K562 (cell line): ENCODE measurements at regions not wholly inside any gene's neighbourhood (a gene's known extent, or its start where the extent isn't known, plus 50 kb on each side); places are given as distances from the start of the nearest gene placed in this dataset.

Experiments
- ATAC-seq: fragments of 200-7000 bp; cut with Tn5 transposase; 3 replicates; pipeline ENCODE4 v1.9.1; 2020; ENCODE audit warnings: moderate library complexity
- BruUV-seq: library from RNA; stranded (reverse); fragments of 400-500 nt; replicated peaks from 2 replicates; lab custom pipeline; 2021; lab: Mats Ljungman, UMichigan
- CTCF ChIA-PET: fragments of 300-600 bp; formaldehyde crosslinking; extraction: SDS; loops from one replicate; lab custom pipeline; 2021; ENCODE audit warnings: low intra/inter-chr PET ratio; lab: Yijun Ruan, JAX
- POLR2A ChIA-PET: fragments of 300-600, 350-650 bp; sonication (Branson Sonifier 250); formaldehyde crosslinking; extraction: SDS; loops from one replicate; lab custom pipeline; 2021; ENCODE audit warnings: antibody characterized with exemption, inconsistent platforms; lab: Yijun Ruan, JAX
- DNase-seq, 4 experiments: peaks; one replicate each; pipeline versions ENCODE4 v3.0.0 to v3.0.0-alpha.2; 2011 to 2018; ENCODE audit warnings: low spot score in 3 of 4, mixed read lengths in 3 of 4; ENCODE audit errors: extremely low read depth in 1 of 4
- FAIRE-seq: peaks from 2 replicates; lab custom pipeline; 2011; peaks lifted over from hg19 to GRCh38; lab: Jason Lieb, UNC
- H2AFZ ChIP-seq: 2 replicates; pipeline ENCODE4 v1.6.0; 2011; ENCODE audit warnings: low read depth, low read length, control low read depth, inconsistent platforms
- H3K27ac ChIP-seq: fragments of 200-600 bp; 3 replicates; pipeline ENCODE4 v1.8.0; 2011; ENCODE audit warnings: low read depth, mild to moderate bottlenecking, control low read depth, inconsistent platforms, low read length, moderate library complexity, mixed read lengths; ENCODE audit errors: extremely low read depth
- H3K27me3 ChIP-seq, 2 experiments: fragments of 300-600 bp in 1 of 2; 2 replicates in 1 of 2; 3 replicates in 1 of 2; pipeline versions ENCODE4 v1.6.0 to v1.8.0; 2011; ENCODE audit warnings: inconsistent platforms in 2 of 2, low read length in 2 of 2, mild to moderate bottlenecking in 1 of 2, mixed read lengths in 1 of 2, moderate library complexity in 1 of 2; ENCODE audit not compliant: control insufficient read depth in 2 of 2, insufficient read depth in 2 of 2
- H3K36me3 ChIP-seq: fragments of 300-600 bp; 3 replicates; pipeline ENCODE4 v1.8.0; 2011; ENCODE audit warnings: mild to moderate bottlenecking, low read length, inconsistent platforms; ENCODE audit not compliant: control insufficient read depth, insufficient read depth
- H3K4me1 ChIP-seq, 2 experiments: fragments of 200-600 bp in 1 of 2; replicated peaks in 1 of 2; 2 replicates in 1 of 2; 3 replicates in 1 of 2; pipeline versions ENCODE4 v1.5.1 to v1.8.0; 2011; ENCODE audit warnings: inconsistent platforms in 2 of 2, low read length in 2 of 2, mild to moderate bottlenecking in 1 of 2, mixed read lengths in 1 of 2, moderate library complexity in 1 of 2; ENCODE audit not compliant: control insufficient read depth in 2 of 2, insufficient read depth in 2 of 2
- H3K4me2 ChIP-seq: 2 replicates; pipeline ENCODE4 v1.6.1; 2011; ENCODE audit warnings: low read length, control low read depth, inconsistent platforms, mixed read lengths; ENCODE audit not compliant: insufficient read depth
- H3K4me3 ChIP-seq: fragments of 200-600 bp; sonication (generic), shearing (Covaris generic); 2 replicates; pipeline ENCODE4 v1.5.1; 2016; ENCODE audit warnings: control low read depth, inconsistent platforms
- H3K79me2 ChIP-seq: fragments of 200-600 bp; 3 replicates; pipeline ENCODE4 v1.8.0; 2011; ENCODE audit warnings: low read length, inconsistent platforms; ENCODE audit not compliant: control insufficient read depth, insufficient read depth
- H3K9ac ChIP-seq, 2 experiments: 2 replicates each; pipeline versions ENCODE4 v1.6.0 to v1.6.1; 2011; ENCODE audit warnings: low read depth in 2 of 2, low read length in 2 of 2, control low read depth in 1 of 2, inconsistent platforms in 1 of 2, mild to moderate bottlenecking in 1 of 2, mixed read lengths in 1 of 2; ENCODE audit not compliant: insufficient read depth in 1 of 2
- H3K9me1 ChIP-seq: one replicate; pipeline ENCODE4 v1.6.0; 2011; ENCODE audit warnings: inconsistent platforms, mild to moderate bottlenecking, low read length, moderate library complexity; ENCODE audit not compliant: control insufficient read depth, insufficient read depth
- H3K9me3 ChIP-seq: replicated peaks from 2 replicates; pipeline ENCODE4 v1.5.1; 2011; ENCODE audit warnings: low read depth, low read length, inconsistent platforms; ENCODE audit not compliant: control insufficient read depth, insufficient read depth
- H4K20me1 ChIP-seq: replicated peaks from 2 replicates; pipeline ENCODE4 v1.6.1; 2011; ENCODE audit warnings: low read length, inconsistent platforms, mixed read lengths; ENCODE audit not compliant: control insufficient read depth, insufficient read depth
- ADNP ChIP-seq: fragments of 200-800 bp; sonication (Bioruptor generic); IDR thresholded peaks from 2 replicates; pipeline ENCODE4 v1.6.1; 2016; ENCODE audit warnings: missing genetic modification characterization, missing compliant biosample characterization
- ARHGAP35 ChIP-seq: fragments of 450-650 bp; IDR thresholded peaks from 2 replicates; pipeline ENCODE4 v1.6.1; 2018; ENCODE audit not compliant: partially characterized antibody
- ATF1 ChIP-seq, 2 experiments: fragments of 450-650 bp in 1 of 2; IDR thresholded peaks; 2 replicates each; pipeline ENCODE4 v1.6.1; 2016; ENCODE audit warnings: missing compliant biosample characterization in 1 of 2, missing genetic modification characterization in 1 of 2
- EHMT2 ChIP-seq: fragments of 450-650 bp; IDR thresholded peaks from 2 replicates; pipeline ENCODE4 v1.6.1; 2018; ENCODE audit warnings: antibody characterized with exemption
- HCFC1 ChIP-seq: IDR thresholded peaks from 2 replicates; pipeline ENCODE4 v1.6.1; 2012; ENCODE audit warnings: low read depth, low read length, improper control_type of control experiment
- HMGXB4 ChIP-seq: sonication (generic); formaldehyde crosslinking; IDR thresholded peaks from 2 replicates; pipeline ENCODE4 v1.8.1; 2023; ENCODE audit warnings: mild to moderate bottlenecking, missing genetic modification reagents
- JUND ChIP-seq, 2 experiments: IDR thresholded peaks; 2 replicates in 1 of 2; 3 replicates in 1 of 2; pipeline ENCODE4 v1.6.1; 2011; ENCODE audit warnings: borderline replicate concordance in 2 of 2, low read depth in 2 of 2, low read length in 2 of 2, improper control_type of control experiment in 1 of 2, missing biosample characterization in 1 of 2, missing genetic modification characterization in 1 of 2, missing genetic modification reagents in 1 of 2
- KLF16 ChIP-seq: IDR thresholded peaks from 2 replicates; pipeline ENCODE4 v1.6.1; 2016; ENCODE audit warnings: antibody characterized with exemption
- WGBS: fragments of 100-300 bp; shearing (Covaris generic); methylation state at CpG from one replicate; pipeline ENCODE4 v1.1.6; 2016; ENCODE audit warnings: low coverage, mixed read lengths; ENCODE audit not compliant: insufficient coverage; ENCODE audit errors: missing lambda C conversion rate; 5-methylcytosine and 5-hydroxymethylcytosine counted together
- in situ Hi-C: fragments of 300-500 bp; cut with MboI; formaldehyde crosslinking; loops from 4 replicates; pipeline ENCODE4 v1.15.0; 2018; ENCODE audit warnings: inconsistent platforms, mixed read lengths
- intact Hi-C: fragments of 100-400 bp; cut with micrococcal nuclease; formaldehyde crosslinking; loops from 2 replicates; pipeline ENCODE4 v1.14.2; 2022
- TF ChIP-seq, protein P1 (sequence below): fragments of 200-800 bp; sonication (Bioruptor generic); IDR thresholded peaks from 2 replicates; pipeline ENCODE4 v1.6.1; 2017; ENCODE audit warnings: missing genetic modification characterization, missing compliant biosample characterization
- TF ChIP-seq, protein P2 (sequence below): fragments of 250-450 bp; sonication (Bioruptor Pico); IDR thresholded peaks from 2 replicates; pipeline ENCODE4 v1.4.0; 2020
- TF ChIP-seq, protein P3 (sequence below): sonication (generic); formaldehyde crosslinking; IDR thresholded peaks from 2 replicates; pipeline ENCODE4 v1.8.0; 2022; ENCODE audit warnings: mild to moderate bottlenecking, low read depth, missing genetic modification reagents

DNA sequence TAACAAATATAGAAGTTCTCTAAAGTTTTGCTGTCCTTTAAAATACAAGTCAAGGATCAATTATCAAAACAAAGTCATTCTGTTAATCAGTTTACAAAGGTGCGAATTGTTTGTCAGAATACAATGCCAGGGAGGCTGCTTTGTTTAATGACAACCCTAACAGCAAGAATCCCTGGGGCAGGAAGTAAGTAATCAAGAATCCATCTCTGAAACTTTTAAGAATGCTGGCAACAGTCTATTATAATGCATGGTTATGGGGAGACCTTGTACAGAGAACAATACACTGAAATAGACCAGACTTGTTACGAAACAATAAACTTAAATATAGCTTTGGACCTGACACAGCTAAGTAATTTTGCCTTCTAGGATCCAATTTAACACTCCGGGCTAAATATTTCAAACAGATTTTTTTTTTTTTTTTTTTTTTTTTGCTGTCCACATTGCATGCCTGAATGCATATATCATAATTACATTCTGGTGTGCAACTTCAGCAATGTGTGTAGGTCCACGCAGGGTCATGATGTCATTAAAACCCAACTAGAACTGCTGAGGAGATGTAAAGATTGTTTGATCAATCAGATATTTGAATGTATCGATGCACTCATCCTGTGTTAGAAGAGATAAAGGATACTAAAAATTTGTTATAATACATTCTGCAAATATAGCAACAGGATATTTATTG is 421.3 kb downstream of the CETN3 start:
- Histone ChIP-seq H3K4me2 (no peak overlapping the region), H2AFZ (no peak overlapping the region), H3K9me1 (no peaks in the 10 kb centered on the region), H3K9ac (no peak overlapping the region), H3K27ac (no peak overlapping the region), H3K27me3 (no peaks in the 10 kb centered on the region), H4K20me1 (no peaks in the 10 kb centered on the region), H3K4me3 (no peak overlapping the region), H3K36me3 (no peaks in the 10 kb centered on the region), H3K79me2 (no peaks in the 10 kb centered on the region), H3K9me3 (no peaks in the 10 kb centered on the region), H3K4me1 (no peaks in the 10 kb centered on the region)
- FAIRE-seq, result no peak
- in situ Hi-C loops, result no loop called here
- intact Hi-C loops, result no loop called here
- CTCF ChIA-PET, result no interaction called here
- WGBS, result 1% methylated on average over 5 of the region's 5 CpGs
- BruUV-seq, result no TSS peak
- ATAC-seq, result no peak
- no peak for DNase-seq
- POLR2A ChIA-PET, result no interaction called here
- TF ChIP-seq, protein P1, sequence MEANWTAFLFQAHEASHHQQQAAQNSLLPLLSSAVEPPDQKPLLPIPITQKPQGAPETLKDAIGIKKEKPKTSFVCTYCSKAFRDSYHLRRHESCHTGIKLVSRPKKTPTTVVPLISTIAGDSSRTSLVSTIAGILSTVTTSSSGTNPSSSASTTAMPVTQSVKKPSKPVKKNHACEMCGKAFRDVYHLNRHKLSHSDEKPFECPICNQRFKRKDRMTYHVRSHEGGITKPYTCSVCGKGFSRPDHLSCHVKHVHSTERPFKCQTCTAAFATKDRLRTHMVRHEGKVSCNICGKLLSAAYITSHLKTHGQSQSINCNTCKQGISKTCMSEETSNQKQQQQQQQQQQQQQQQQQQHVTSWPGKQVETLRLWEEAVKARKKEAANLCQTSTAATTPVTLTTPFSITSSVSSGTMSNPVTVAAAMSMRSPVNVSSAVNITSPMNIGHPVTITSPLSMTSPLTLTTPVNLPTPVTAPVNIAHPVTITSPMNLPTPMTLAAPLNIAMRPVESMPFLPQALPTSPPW (CRISPR knock-in tag), result no peak
- no peak for TF ChIP-seq ADNP (tag)
- TF ChIP-seq, protein P2, sequence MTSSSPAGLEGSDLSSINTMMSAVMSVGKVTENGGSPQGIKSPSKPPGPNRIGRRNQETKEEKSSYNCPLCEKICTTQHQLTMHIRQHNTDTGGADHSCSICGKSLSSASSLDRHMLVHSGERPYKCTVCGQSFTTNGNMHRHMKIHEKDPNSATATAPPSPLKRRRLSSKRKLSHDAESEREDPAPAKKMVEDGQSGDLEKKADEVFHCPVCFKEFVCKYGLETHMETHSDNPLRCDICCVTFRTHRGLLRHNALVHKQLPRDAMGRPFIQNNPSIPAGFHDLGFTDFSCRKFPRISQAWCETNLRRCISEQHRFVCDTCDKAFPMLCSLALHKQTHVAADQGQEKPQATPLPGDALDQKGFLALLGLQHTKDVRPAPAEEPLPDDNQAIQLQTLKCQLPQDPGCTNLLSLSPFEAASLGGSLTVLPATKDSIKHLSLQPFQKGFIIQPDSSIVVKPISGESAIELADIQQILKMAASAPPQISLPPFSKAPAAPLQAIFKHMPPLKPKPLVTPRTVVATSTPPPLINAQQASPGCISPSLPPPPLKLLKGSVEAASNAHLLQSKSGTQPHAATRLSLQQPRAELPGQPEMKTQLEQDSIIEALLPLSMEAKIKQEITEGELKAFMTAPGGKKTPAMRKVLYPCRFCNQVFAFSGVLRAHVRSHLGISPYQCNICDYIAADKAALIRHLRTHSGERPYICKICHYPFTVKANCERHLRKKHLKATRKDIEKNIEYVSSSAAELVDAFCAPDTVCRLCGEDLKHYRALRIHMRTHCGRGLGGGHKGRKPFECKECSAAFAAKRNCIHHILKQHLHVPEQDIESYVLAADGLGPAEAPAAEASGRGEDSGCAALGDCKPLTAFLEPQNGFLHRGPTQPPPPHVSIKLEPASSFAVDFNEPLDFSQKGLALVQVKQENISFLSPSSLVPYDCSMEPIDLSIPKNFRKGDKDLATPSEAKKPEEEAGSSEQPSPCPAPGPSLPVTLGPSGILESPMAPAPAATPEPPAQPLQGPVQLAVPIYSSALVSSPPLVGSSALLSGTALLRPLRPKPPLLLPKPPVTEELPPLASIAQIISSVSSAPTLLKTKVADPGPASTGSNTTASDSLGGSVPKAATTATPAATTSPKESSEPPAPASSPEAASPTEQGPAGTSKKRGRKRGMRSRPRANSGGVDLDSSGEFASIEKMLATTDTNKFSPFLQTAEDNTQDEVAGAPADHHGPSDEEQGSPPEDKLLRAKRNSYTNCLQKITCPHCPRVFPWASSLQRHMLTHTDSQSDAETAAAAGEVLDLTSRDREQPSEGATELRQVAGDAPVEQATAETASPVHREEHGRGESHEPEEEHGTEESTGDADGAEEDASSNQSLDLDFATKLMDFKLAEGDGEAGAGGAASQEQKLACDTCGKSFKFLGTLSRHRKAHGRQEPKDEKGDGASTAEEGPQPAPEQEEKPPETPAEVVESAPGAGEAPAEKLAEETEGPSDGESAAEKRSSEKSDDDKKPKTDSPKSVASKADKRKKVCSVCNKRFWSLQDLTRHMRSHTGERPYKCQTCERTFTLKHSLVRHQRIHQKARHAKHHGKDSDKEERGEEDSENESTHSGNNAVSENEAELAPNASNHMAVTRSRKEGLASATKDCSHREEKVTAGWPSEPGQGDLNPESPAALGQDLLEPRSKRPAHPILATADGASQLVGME, result no peak
- TF ChIP-seq EHMT2, result no peak
- no peak for TF ChIP-seq HCFC1
- TF ChIP-seq ARHGAP35, result no peak
- TF ChIP-seq KLF16, result no peak
- TF ChIP-seq ATF1 (CRISPR knock-in tag; IDR thresholded peaks at IDR 0.05), result no peak
- no peak for TF ChIP-seq ATF1 (tag; IDR thresholded peaks at IDR 0.05)
- TF ChIP-seq, protein P3, sequence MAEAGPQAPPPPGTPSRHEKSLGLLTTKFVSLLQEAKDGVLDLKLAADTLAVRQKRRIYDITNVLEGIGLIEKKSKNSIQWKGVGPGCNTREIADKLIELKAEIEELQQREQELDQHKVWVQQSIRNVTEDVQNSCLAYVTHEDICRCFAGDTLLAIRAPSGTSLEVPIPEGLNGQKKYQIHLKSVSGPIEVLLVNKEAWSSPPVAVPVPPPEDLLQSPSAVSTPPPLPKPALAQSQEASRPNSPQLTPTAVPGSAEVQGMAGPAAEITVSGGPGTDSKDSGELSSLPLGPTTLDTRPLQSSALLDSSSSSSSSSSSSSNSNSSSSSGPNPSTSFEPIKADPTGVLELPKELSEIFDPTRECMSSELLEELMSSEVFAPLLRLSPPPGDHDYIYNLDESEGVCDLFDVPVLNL (CRISPR knock-in tag), result no peak
- TF ChIP-seq HMGXB4 (CRISPR knock-in tag), result no peak
- no peak for TF ChIP-seq JUND (IDR thresholded peaks at IDR 0.05; ENCODE audit: borderline replicate concordance, low read depth, low read length)
- no peak for TF ChIP-seq JUND (tag; IDR thresholded peaks at IDR 0.05; ENCODE audit: borderline replicate concordance, low read depth, low read length)
